ENCODE measurements at regions not wholly inside any gene's neighbourhood (a gene's known extent, or its start where the extent isn't known, plus 50 kb on each side); places are given as distances from the start of the nearest gene placed in this dataset.

GRCh38 chr5:152270096-152270495, 135.0 kb downstream of the NMUR2 start:
- no peak for DNase-seq (ENCODE audit: low read depth)

GRCh38 chr5:152269533-152269932, 135.5 kb downstream of the NMUR2 start:
- DNase-seq (ENCODE audit: low read depth): no peak

- DNase-seq (ENCODE audit: low read depth): no peak
Observed at GRCh38 chr5:152264645-152265254, 140.3 kb downstream of the NMUR2 start.

GRCh38 chr5:152262667-152263066, 142.4 kb downstream of the NMUR2 start:
- DNase-seq (ENCODE audit: low read depth): no peak

GRCh38 chr5:152260940-152261339, 144.1 kb downstream of the NMUR2 start:
- no peak for DNase-seq (ENCODE audit: low read depth)

GRCh38 chr5:152259702-152260101, 145.4 kb downstream of the NMUR2 start:
- DNase-seq (ENCODE audit: low read depth): no peak

- no peak for DNase-seq (ENCODE audit: low read depth)
Observed at GRCh38 chr5:152256580-152256979, 148.5 kb downstream of the NMUR2 start.

GRCh38 chr5:152255411-152255810, 149.7 kb downstream of the NMUR2 start:
- no peak for DNase-seq (ENCODE audit: low read depth)

- no peak for DNase-seq (ENCODE audit: low read depth)
Observed at GRCh38 chr5:152247850-152248385, 157.2 kb downstream of the NMUR2 start.

- DNase-seq (ENCODE audit: low read depth): no peak
Observed at GRCh38 chr5:152246401-152246800, 158.7 kb downstream of the NMUR2 start.

GRCh38 chr5:152237531-152237930, 167.5 kb downstream of the NMUR2 start:
- no peak for DNase-seq (ENCODE audit: low read depth)

- DNase-seq (ENCODE audit: low read depth): no peak
Observed at GRCh38 chr5:152226191-152226590, 178.9 kb downstream of the NMUR2 start.

GRCh38 chr5:152221721-152222629, 183.1 kb downstream of the NMUR2 start:
- DNase-seq (ENCODE audit: low read depth): no peak

- DNase-seq (ENCODE audit: low read depth): no peak
Observed at GRCh38 chr5:152218694-152219093, 186.4 kb downstream of the NMUR2 start.

- no peak for DNase-seq (ENCODE audit: low read depth)
Observed at GRCh38 chr5:152205804-152206203, 199.3 kb downstream of the NMUR2 start.

- no peak for DNase-seq (ENCODE audit: low read depth)
Observed at GRCh38 chr5:152202321-152202720, 202.8 kb downstream of the NMUR2 start.

- no peak for DNase-seq (ENCODE audit: low read depth)
Observed at GRCh38 chr5:152193391-152194107, 211.5 kb downstream of the NMUR2 start.

GRCh38 chr5:152188251-152188650, 216.8 kb downstream of the NMUR2 start:
- no peak for DNase-seq (ENCODE audit: low read depth)

- no peak for DNase-seq (ENCODE audit: low read depth)
Observed at GRCh38 chr5:152187668-152188067, 217.4 kb downstream of the NMUR2 start.

GRCh38 chr5:152185547-152186245, 219.4 kb downstream of the NMUR2 start:
- DNase-seq (ENCODE audit: low read depth): no peak

- no peak for DNase-seq (ENCODE audit: low read depth)
Observed at GRCh38 chr5:152184266-152184665, 220.8 kb downstream of the NMUR2 start.

- DNase-seq (ENCODE audit: low read depth): no peak
Observed at GRCh38 chr5:152181461-152181860, 223.6 kb downstream of the NMUR2 start.

Data from activated T-cell treated with anti-CD3 and anti-CD28 coated beads for 1 hour (primary cell).